ENCODE measurements at regions not wholly inside any gene's neighbourhood (a gene's known extent, or its start where the extent isn't known, plus 50 kb on each side); places are given as distances from the start of the nearest gene placed in this dataset.
"Not testable (repeated sequence)": the region's sequence is repeated elsewhere in the genome, so short reads cannot be mapped to it uniquely, and the experiment has no call there.

- DNase-seq = no peak
Measured at GRCh38 chr6:17012421-17013225, 89.2 kb upstream of the STMND1 start.

- DNase-seq = no peak
Measured at GRCh38 chr6:17011985-17012384, 89.9 kb upstream of the STMND1 start.

GRCh38 chr6:17007749-17008148 is 94.1 kb upstream of the STMND1 start:
- no peak for DNase-seq

- no peak for DNase-seq
Measured at GRCh38 chr6:17006543-17006942, 95.3 kb upstream of the STMND1 start.

GRCh38 chr6:17004269-17004668 is 97.6 kb upstream of the STMND1 start:
- no peak for DNase-seq

GRCh38 chr6:17002123-17002522 is 99.7 kb upstream of the STMND1 start:
- no peak for DNase-seq

GRCh38 chr6:17001188-17001587 is 100.7 kb upstream of the STMND1 start:
- DNase-seq = no peak

- DNase-seq = no peak
Measured at GRCh38 chr6:16999491-17000436, 102.1 kb upstream of the STMND1 start.

- no peak for DNase-seq
Measured at GRCh38 chr6:16998461-16998860, 103.4 kb upstream of the STMND1 start.

GRCh38 chr6:16995511-16996250 is 106.2 kb upstream of the STMND1 start:
- DNase-seq = no peak

GRCh38 chr6:16993396-16993795 is 108.5 kb upstream of the STMND1 start:
- no peak for DNase-seq

GRCh38 chr6:16991981-16992629 is 109.7 kb upstream of the STMND1 start:
- no peak for DNase-seq

- not testable (repeated sequence) for DNase-seq
Measured at GRCh38 chr6:16989976-16990375, 111.9 kb upstream of the STMND1 start.

GRCh38 chr6:16989382-16989781 is 112.5 kb upstream of the STMND1 start:
- no peak for DNase-seq

GRCh38 chr6:16987996-16988395 is 113.9 kb upstream of the STMND1 start:
- no peak for DNase-seq

GRCh38 chr6:16985513-16986284 is 116.2 kb upstream of the STMND1 start:
- no peak for DNase-seq

GRCh38 chr6:16982807-16983206 is 119.0 kb upstream of the STMND1 start:
- DNase-seq = no peak

- no peak for DNase-seq
Measured at GRCh38 chr6:16979677-16980370, 122.0 kb upstream of the STMND1 start.

- DNase-seq = no peak
Measured at GRCh38 chr6:16978686-16979085, 123.2 kb upstream of the STMND1 start.

- DNase-seq = no peak
Measured at GRCh38 chr6:16976385-16977183, 125.3 kb upstream of the STMND1 start.
